NCI-H146 (cell line): ENCODE measurements at regions not wholly inside any gene's neighbourhood (a gene's known extent, or its start where the extent isn't known, plus 50 kb on each side); places are given as distances from the start of the nearest gene placed in this dataset.

Experiments
- DNase-seq: peaks from one replicate; lab custom pipeline; 2025; lab: John Stamatoyannopoulos, UW

DNA sequence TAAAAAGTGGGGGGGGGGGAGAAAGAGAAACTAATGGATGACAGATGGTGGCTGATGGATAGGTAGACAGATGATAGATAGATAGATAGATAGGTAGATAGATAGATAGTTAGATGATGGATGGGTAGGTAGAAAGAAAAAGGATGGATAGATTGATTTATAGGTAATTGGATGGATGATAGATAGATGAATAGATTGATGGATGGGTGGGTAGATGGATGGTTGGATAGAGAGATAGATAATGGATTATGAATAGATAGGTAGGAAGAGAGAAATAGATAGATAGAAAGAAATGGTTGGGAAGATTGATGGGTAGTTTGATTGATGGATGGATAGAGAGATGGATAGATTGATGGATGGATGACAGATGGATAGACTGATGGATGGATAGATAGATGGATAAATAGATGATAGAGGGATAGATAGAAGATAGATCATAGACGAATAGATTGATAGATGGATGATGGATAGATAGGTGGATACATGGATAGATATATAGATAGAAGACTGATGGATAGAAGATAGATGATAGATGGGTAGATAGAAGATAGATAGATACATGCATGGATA is 337.1 kb downstream of the C16orf95 start:
- no peak for DNase-seq

DNA sequence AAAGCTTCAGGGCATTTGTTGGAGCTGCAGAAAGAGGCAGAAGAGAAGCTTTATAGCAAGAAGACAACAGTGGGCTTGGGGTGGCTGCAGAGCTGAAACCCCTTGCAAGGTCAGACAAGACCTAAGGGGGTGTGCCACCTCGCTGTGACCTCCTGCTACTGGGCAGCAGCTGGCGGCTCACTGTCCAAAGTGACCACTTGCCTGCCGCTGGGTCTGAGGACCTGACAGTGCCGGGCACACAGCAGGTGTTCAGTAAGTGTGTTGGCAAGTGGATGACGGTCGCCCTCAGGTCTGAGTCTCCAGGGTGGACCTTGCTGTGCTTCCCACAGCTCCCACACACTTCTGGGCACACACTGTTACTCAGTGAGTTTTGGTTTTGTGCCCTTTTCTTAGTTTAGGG is 336.5 kb downstream of the C16orf95 start:
- no peak for DNase-seq

DNA sequence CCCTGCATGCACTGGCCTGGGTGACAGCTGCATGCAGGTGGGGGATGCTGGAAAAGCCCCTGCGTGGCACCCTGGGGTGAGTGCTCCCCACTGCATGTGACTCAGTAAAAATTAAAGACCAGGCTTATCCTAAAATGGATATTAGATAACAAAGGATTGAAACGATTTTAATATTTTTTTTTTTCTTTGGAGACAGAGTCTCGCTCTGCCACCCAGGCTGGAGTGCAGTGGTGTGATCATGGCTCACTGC is 334.9 kb downstream of the C16orf95 start:
- DNase-seq, result no peak

DNA sequence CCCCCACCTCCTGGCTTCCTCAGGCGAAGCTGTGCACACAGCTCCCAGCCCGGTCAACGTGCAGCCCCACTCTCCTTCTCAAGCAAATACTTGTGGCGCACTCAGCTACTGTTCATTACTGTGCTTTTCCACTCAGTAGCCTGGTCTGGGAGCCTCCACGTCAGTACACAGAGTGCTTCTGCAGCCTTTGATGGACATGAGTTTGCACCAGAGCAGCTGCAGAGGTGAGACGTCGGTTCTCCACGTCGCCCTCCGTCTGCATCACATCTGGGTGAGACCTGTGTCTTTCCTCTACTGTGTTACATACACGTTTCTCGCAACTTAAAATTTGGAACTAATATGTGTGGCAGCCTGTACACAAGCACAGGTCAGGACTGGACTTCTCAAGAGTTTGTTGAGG is 334.3 kb downstream of the C16orf95 start:
- no peak for DNase-seq

DNA sequence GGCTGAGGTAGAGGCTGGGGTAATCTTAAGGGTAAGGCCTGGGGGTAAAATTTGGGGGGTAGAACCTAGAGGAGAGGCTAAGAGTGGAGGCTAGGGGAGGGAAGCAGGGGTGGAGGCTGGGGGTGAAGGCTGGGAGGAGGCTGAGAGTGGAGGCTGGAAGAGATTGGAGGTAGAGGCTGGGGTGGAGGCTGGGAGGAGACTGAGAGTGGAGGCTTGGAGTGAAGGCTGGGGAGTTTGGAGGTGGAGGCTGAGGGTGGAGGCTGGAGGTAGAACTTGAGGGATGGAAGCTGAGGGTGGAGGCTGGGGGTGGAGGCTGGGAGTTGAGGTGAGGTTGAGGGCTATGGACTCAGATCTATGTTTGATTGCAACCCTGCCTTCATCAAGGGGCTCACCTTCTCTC is 333.6 kb downstream of the C16orf95 start:
- no peak for DNase-seq

DNA sequence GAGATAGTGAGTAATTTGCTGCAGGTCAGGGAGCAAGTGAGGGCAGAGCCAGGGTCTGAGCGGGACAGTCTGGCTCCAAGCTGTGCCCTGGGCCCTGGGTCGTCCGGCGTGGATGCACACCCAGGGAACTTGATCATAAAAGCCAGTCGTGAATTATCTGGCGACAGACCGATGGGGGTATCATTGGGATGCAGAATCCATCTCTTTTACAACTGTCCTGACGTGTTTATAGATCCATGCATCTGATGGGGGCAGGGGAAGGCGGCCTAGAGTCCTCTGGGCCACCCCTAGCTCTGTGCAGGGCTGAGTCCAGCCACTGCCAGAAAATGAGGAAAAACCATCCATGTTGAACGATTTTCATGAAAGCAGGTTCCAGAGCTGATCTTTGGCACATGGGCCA is 332.8 kb downstream of the C16orf95 start:
- no peak for DNase-seq

DNA sequence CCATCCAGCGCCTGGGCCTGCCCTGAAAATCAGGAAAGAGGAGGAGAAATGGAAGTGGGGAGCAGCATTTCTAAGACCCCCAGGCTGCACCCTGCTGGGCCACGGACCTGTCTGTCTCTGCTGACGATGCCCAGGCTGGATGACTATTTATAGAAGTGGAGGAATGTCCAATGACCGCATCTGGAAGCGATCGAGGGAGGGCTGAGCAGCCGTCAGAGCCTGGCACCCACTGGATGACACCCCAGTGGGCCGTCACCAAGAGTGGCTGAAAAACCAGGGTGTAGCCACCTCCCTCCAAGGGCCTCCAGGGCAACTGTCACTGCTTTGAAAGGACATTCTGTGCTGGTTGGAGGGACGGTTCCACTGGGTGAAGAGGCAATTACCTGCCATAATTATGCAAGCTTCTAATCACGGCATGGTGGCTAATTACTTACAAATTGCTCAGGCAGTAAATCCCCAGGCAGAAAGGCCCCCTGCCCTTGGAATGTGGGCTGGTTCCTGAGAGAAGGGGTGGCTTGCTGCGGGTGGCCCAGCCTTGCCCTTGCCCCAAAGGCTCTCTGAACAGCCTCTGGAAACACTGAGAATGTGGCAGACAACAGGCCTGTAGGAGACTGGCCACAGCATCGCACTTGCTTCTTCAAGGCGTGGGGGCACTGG is 332.1 kb downstream of the C16orf95 start:
- no peak for DNase-seq

DNA sequence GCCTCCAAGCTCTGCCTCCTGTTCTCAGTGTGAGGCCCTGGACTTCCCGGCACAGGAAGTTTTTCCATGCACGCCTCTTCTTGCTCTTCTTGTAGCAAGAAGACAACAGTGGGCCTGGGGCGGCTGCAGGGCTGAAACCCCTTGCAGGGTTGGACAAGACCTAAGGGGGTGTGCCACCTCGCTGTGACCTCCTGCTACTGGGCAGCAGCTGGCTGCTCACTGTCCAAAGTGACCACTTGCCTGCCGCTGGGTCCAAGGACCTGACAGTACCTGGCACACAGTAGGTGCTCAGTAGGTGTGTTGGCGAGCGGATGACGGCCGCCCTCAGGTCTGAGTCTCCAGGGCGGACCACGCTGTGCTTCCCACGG is 331.6 kb downstream of the C16orf95 start:
- DNase-seq, result no peak

DNA sequence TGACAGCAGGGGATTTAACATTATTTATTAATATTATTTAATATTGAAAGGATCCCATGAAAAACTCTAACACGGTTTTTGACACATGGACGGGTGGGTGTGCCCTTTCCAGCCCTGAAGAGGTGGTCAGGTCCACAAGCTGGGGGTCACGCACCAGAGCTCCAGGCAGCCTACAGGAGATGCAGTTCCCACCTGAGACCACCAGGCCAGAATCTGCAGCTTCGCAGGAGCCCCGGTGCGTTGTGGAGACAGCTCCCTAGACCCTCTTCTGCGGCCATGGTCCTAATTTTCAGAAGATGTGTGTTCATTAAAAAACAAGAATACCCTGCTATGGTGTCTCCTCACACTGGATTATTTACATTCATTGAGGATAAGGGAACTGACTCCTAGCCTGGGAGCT is 331.1 kb downstream of the C16orf95 start:
- DNase-seq, result no peak

DNA sequence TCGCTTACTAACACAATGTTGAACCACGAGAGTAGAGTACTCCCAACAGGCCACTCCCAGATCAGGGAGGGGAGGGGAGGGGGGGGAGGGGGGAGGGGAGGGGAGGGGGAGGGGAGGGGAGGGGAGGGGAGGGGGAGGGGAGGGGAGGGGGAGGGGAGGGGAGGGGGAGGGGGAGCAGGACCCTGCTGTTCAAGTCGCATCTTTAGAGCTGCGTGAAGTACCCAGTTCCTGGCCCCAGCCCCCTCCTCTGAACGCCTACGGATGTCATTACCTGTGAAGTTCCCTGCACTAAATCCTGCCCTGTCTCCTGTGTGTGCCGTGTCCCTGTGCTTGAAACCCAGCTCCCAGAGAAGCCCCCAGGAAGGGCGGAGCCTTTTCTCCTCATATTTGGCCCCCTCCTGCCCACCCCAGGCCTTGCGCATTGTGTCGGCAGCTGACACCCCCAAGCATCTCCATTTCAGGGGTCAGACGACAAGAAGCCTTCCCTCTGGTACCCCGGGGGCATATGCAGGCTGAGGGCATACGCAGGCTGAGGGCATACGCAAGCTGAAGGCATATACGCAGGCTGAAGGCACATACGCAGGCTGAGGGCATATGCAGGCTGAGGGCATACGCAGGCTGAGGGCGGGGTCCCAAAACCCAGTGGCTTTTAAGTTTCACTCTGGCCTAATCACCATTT is 330.2 kb downstream of the C16orf95 start:
- no peak for DNase-seq

DNA sequence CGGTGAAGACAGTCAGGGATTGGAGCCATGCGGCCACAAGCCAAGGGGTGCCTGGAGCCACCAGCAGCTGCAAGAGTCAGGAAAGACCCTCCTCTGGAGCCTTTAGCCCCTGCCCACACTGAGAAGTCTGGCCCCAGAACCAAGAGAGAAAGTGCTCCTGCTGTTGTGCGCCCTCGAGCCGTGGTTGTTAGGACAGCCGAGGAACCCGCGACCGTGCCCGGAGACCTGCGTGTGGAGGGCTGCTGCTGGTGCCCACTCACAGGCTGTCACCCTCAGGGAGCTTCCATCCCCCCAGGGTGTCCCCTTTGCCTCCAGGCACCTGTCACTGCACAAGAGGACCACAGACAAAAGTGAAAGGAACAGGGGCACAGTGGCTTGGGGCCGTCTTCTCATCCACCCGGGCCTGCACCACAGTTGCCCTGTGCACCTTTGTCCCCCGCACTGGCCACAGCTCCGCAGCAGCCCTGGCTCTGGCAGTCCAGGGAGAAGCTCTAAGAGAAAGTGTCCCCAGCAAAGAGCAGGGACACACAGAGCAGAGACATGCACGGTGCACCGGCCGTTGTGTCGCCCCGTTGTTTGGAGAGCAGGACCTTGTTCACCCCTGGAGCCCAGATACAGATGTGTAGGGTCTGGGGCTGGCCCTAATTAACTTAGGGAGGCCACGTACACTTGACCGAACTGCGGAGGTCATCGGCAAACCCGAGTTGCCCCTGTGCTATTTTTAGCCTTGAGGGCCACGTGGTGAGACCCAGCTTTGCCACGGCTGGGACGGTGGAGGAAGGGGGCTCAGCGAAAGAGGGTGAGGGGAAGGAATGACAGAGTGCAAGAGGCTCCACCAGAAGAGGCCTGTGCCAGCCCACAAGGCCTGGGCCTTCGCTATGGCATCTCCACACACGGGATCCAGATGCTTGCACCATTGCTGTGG is 329.2 kb downstream of the C16orf95 start:
- no peak for DNase-seq

DNA sequence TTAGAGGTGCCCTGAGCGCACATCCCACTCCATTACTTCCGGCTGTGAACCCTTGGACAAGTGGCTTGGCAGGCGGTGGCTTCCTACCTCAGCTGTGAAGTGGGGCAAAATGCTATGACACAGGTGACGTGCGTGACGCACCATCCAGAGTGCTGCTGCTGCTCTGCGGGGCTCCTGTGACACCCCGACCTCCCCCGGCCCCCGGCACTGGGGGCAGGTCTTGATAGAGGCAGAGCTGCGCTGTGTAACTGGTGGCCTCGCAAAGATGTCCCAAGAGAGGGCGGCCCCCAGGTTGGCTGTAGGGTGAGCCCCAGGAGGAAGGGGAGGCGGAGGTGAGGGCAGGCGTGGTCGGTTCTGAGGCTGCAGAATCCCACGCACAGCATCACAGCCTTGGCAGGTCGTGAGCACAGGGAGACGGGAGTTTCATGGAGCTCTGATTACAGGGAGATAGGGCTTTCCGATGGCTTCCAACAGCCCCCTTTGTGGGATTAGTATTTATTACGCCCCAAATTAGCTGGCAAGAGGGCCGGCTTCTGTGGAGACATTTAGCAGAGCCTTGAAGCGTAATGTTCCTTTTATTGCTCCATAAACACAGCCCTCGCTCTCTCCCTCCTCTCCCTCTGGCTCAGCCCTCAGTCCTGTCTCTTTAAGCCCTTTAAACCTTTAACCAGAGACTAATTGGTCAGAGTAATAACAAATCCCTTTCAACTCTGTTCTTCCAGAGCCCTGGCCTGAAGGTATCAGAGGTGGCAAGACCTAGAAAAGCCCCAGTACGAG is 328.1 kb downstream of the C16orf95 start:
- no peak for DNase-seq

DNA sequence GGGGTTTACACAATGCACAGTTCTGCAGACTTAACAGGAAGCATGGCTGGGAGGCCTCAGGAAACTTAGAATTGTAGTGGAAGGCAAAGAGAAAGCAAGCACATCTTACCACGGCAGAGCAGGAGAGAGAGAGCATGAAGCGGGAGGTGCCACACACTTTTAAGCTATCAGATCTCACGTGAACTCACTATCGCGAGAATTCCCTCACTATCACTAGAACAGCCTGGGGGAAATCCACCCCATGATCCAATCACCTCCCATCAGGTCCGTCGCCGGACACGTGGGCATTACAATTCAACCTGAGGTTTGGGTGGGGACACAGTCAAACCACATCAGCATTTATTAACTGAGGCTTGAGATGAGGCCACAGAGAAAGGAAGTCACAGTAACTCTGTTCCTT is 326.7 kb downstream of the C16orf95 start:
- no peak for DNase-seq

DNA sequence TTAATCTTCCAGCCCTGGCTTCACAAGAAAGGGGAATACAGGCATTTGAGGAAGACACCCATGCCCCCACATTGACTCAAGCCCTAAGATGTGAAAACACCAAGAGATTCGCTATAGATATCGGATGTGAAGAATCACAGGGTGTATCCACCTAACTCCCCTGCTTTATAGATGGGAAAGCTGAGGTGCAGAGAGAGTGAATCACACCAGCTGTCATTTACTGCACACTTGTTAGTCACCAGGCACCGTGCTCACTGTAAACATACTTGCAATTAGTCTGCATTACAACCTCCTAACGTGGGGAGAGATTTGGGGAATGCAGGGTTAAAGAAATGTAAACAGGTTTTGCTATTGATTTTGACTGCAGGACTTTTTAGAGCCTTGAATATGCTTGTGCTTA is 325.5 kb downstream of the C16orf95 start:
- DNase-seq, result no peak

DNA sequence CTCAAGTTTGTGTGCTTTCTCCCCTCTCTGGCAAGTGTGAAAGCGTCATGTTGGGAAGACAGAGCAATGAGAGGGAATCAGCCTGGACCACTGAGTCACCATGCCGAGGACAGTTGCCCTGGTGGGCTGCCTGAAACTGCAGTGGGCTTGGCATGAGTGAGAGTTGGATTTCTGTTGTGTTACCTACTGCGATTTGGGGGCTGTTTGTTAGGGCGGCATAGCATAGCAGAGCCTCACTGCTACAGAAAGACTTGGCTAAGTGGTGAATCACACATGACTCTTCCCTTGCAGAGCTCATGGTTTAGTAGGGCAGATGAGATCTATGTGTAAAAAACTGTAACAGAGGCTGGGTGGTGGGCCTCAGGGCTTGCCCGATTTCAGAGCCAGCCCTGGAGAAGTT is 324.6 kb downstream of the C16orf95 start:
- DNase-seq, result no peak

DNA sequence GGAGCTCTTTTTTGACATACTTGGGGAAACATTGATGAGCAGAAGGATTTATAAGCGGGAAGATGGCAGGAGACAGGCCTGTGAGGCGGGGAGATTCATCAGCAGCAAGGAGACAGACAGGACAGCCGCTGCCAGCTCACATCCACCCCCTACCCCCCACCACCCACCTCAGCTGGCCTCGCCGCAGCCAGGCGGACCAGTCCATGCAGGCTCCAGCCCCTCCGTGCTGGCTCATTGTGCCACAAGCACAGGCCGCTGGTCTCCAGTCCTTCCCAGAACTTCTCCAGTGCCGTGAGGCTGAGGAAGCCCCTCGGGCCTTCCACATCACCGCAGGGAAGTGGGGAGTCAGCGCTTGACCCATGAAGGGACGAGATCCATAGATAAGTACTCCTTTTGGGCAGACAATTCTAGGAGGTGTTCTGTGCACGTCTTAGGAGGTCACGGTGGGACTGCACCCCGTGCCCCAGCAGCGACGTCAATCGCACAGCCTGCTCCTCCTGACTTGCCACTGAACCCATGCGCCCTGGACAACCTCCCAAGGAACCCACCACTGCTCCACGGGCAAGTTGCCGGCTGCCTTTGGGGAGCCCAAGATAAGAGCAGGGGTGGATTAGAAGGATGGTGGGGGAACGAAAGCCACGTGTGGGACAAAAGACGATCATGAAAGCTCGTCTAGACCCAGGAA is 323.6 kb downstream of the C16orf95 start:
- DNase-seq, result no peak

DNA sequence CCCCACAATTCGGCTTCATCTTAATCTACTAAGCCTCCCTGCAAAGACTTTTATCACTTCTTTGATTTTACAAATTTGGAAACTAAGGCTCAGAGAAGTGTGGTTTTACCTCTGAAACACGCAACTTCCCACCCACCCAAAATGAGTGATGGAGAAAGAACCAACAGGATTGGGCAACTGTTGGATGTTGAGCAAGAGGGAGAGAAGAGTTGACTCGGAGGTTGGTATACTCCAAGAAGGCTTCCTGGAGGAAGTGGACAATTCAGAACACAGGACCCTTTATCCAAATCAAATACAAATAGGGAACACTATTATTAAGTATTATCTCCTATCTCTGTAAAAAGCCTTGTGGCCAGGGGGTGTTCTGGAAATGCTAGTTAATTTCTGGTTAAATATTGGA is 323.0 kb downstream of the C16orf95 start:
- DNase-seq, result no peak

DNA sequence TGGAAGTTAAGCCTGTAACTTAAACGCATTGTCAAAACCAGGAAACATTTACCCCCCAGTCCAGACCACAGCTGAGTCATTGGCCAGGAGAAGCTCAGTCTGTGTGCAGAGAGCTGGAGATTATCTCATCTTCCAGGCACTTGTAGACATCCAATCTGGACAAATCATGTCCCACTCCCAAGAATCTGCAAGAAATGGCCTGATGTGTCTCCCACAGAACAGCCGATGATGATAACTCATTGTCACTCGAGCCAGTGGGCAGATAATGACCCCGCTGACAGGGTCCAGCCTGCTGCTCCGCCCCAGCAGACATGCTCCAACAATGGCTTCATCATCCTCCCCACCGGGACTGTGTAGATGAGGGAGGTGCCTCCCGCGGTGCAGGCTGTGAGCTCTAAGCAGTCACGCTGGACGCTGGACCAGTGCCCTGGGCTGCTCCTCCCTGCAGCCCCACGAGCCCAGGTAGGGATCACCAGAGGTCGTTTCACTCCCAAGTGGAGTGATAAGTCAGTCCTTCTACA is 322.5 kb downstream of the C16orf95 start:
- no peak for DNase-seq

DNA sequence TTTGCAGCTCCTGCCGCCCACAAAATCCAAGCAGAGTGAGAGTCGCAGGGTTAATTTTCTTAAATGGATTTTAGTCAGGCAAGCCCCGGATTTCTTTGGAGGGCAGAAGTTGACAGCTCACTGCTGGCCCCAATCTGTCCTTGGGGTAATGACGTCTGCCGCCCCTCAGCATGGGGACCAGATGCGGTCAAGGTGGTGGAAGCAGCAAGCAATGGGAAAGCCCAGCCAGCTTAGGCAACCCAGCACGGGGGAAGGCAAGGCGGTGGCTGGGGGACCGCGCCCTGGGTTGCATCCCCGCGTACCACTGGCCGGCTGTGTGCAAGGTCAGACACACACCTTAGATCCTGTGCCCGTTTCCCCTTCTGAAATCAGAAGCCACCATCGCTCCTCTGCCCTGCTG is 321.7 kb downstream of the C16orf95 start:
- no peak for DNase-seq

DNA sequence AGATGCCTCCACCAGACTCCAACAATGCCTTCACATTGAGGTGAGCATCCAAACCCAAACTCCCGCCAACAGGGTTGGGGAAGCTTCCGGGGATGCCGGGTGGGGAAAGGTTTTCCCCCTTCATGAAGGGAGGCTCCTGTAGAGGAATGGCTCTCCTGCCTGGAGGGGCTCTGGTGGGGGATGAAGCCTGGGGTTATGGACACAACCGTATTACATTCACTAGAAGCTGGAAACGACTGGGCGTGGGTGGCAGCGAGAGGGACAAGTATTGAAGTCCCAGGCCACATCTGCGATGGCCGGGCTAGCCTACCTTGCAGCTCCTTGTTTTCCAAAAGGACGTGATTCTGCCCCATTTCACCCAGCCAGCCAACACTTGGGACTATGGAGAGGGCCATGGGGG is 321.1 kb downstream of the C16orf95 start:
- no peak for DNase-seq

DNA sequence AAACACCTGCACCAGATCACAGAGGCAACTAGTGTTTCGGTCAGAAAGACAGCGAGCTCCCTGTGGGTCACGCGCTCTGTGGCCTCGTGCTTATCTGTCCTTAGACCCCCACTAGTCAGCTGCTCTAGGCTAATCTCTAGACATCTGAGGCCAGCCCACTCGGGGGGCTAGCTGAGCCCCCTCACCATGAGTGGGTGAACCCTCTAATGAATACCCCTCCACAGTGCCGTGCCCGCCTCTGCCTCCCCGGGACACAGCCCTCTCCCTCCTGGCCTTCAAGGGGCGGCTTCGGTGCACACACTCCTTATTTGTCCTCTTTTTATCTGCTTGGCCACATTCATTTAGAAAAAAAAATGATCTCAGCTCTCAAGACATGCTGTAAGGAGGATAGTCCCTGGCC is 320.1 kb downstream of the C16orf95 start:
- no peak for DNase-seq
